MCF 10A (cell line): ENCODE measurements at regions not wholly inside any gene's neighbourhood (a gene's known extent, or its start where the extent isn't known, plus 50 kb on each side); places are given as distances from the start of the nearest gene placed in this dataset.

Source experiments
- BruUV-seq: library from RNA; stranded (reverse); fragments of 400-500 nt; replicated peaks from 2 replicates; lab custom pipeline; 2021; lab: Mats Ljungman, UMichigan
- CTCF ChIA-PET: fragments of 300-600 bp; sonication (Branson Sonifier 250); formaldehyde crosslinking; extraction: SDS; loops from one replicate; lab custom pipeline; 2021; ENCODE audit warnings: antibody characterized with exemption, inconsistent platforms; lab: Yijun Ruan, JAX
- POLR2A ChIA-PET: fragments of 300-600, 350-650 bp; sonication (Branson Sonifier 250); formaldehyde crosslinking; extraction: SDS; loops from one replicate; lab custom pipeline; 2020; ENCODE audit warnings: antibody characterized with exemption, inconsistent platforms; lab: Yijun Ruan, JAX
- DNase-seq: peaks from one replicate; pipeline ENCODE4 v3.0.0-alpha.2; 2018; ENCODE audit not compliant: unreplicated experiment
- H3K27ac Mint-ChIP-seq: one replicate; pipeline ENCODE4 v1.8.0; 2022; ENCODE audit warnings: mild to moderate bottlenecking, low read depth, mixed read lengths; ENCODE audit not compliant: unreplicated experiment
- H3K27me3 Mint-ChIP-seq: one replicate; pipeline ENCODE4 v1.8.0; 2022; ENCODE audit warnings: mixed read lengths; ENCODE audit not compliant: insufficient read depth, unreplicated experiment
- H3K36me3 Mint-ChIP-seq: one replicate; pipeline ENCODE4 v1.8.0; 2022; ENCODE audit warnings: mild to moderate bottlenecking, moderate library complexity, mixed read lengths; ENCODE audit not compliant: insufficient read depth, unreplicated experiment
- H3K4me1 Mint-ChIP-seq: one replicate; pipeline ENCODE4 v1.8.0; 2022; ENCODE audit warnings: mixed read lengths; ENCODE audit not compliant: insufficient read depth, unreplicated experiment
- H3K4me3 Mint-ChIP-seq: one replicate; pipeline ENCODE4 v1.8.0; 2022; ENCODE audit warnings: mild to moderate bottlenecking, moderate library complexity, mixed read lengths; ENCODE audit not compliant: unreplicated experiment
- H3K9me3 Mint-ChIP-seq: one replicate; pipeline ENCODE4 v1.8.0; 2022; ENCODE audit warnings: mixed read lengths; ENCODE audit not compliant: unreplicated experiment
- intact Hi-C: fragments of 100-400 bp; cut with micrococcal nuclease; formaldehyde crosslinking; loops from 2 replicates; pipeline ENCODE4 v1.14.1; 2022
- TF ChIP-seq, protein P1 (sequence below): fragments of 200-600 bp; IDR thresholded peaks from one replicate; pipeline ENCODE4 v1.8.0; 2022; ENCODE audit warnings: antibody characterized with exemption, mild to moderate bottlenecking; ENCODE audit not compliant: unreplicated experiment

DNA sequence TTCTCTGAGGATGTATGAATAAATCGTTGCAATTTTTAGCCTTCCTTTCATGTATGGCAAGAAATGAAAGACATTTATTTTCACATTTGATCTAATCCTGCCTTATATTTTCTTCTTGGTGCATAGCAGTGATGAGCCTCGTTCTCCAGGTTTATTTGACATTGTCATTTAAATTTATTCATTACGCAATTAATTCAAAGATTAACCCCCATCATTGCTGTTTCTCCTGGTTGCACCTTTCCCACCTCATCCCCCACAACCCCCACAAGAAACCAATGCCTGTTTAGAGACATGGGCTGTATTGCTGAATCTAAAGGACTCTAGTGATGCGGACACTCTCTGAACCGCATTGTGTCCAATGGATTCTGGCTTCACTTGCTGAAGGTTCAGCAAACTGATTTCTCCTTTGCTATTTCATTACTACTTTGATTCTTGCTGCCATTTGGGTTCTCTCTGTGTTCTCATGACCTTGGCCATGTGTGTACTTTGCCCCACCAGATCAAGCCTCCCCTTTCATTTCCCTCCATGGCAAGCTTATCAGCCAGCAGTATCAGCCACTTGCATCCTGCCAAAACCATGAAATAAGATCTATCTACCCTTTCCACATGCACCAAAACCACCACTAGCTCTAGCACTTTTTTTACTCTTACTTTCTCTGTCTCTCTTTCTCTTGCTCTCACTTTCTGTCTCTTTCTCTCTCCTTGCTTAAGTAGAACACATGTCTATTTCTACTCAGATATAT is 382.7 kb downstream of the GBE1 start:
- no peaks in the 10 kb centered on the region for H3K9me3 Mint-ChIP-seq
- POLR2A ChIA-PET = no interaction called here
- CTCF ChIA-PET = no interaction called here
- BruUV-seq = no TSS peak
- H3K36me3 Mint-ChIP-seq = no peaks in the 10 kb centered on the region
- TF ChIP-seq, protein P1, sequence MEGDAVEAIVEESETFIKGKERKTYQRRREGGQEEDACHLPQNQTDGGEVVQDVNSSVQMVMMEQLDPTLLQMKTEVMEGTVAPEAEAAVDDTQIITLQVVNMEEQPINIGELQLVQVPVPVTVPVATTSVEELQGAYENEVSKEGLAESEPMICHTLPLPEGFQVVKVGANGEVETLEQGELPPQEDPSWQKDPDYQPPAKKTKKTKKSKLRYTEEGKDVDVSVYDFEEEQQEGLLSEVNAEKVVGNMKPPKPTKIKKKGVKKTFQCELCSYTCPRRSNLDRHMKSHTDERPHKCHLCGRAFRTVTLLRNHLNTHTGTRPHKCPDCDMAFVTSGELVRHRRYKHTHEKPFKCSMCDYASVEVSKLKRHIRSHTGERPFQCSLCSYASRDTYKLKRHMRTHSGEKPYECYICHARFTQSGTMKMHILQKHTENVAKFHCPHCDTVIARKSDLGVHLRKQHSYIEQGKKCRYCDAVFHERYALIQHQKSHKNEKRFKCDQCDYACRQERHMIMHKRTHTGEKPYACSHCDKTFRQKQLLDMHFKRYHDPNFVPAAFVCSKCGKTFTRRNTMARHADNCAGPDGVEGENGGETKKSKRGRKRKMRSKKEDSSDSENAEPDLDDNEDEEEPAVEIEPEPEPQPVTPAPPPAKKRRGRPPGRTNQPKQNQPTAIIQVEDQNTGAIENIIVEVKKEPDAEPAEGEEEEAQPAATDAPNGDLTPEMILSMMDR = no peak
- H3K4me1 Mint-ChIP-seq = no peaks in the 10 kb centered on the region
- no peak overlapping the region for H3K4me3 Mint-ChIP-seq
- no peak overlapping the region for H3K27ac Mint-ChIP-seq
- intact Hi-C loops = no loop called here
- DNase-seq = no peak
- H3K27me3 Mint-ChIP-seq = peaks cover 13% of the 10 kb centered on the region

DNA sequence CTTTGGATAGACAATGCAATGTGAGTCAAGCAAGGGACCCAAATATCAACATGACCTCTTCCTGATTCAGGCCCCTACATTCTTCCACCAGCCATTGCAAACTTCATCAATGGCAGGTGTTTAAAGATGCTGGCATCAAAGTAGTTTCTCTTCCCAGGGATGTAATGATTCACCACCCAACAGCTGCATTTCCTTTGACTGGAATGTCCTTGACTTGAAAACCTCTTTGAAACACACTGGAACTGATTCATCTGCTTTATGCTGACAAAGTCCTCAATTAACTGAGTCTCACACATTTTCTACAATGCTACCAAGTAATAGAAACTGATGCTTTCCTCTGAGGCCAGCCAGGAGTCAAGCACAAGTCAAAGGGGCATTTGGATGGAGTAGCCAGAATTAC is 385.5 kb downstream of the GBE1 start:
- H3K9me3 Mint-ChIP-seq = peaks cover 7% of the 10 kb centered on the region
- H3K27ac Mint-ChIP-seq = no peak overlapping the region
- POLR2A ChIA-PET = no interaction called here
- intact Hi-C loops = no loop called here
- H3K4me1 Mint-ChIP-seq = no peaks in the 10 kb centered on the region
- peaks cover 13% of the 10 kb centered on the region for H3K27me3 Mint-ChIP-seq
- no peak for DNase-seq
- H3K4me3 Mint-ChIP-seq = no peak overlapping the region
- H3K36me3 Mint-ChIP-seq = no peaks in the 10 kb centered on the region
- TF ChIP-seq, protein P1 = no peak
- CTCF ChIA-PET = interaction anchor here (0.6 kb wide), 1 partner anchor 82 kb away, joined by 3 read pairs; no protein-coding TSS in a partner anchor
- no TSS peak for BruUV-seq

DNA sequence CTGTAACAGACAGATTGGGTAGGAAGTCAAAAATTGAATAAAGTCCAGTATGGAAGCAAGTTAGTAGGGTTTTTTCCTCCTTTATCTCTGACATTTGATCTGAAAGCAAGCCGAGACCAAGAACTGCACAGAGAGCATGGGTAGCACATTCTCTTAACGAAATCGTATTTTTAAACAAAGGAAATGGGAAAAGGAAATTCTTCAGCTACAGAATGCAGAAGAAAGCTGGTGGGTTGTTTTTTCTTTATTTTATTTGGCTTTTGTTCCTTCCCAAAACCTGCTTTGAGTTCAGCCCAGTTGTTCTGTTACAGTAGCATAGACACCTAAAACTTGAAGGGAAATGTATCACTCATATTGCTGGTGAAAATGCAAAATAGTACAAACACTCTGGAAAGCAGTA is 397.0 kb downstream of the GBE1 start:
- CTCF ChIA-PET = interaction anchor here (1.1 kb wide), 1 partner anchor 11 kb away, joined by 4 read pairs; no protein-coding TSS in a partner anchor
- Mint-ChIP-seq H3K4me1 (no peaks in the 10 kb centered on the region), H3K4me3 (no peak overlapping the region), H3K27me3 (no peaks in the 10 kb centered on the region), H3K27ac (no peak overlapping the region), H3K36me3 (no peaks in the 10 kb centered on the region), H3K9me3 (no peaks in the 10 kb centered on the region)
- TF ChIP-seq, protein P1 = no peak
- intact Hi-C loops = no loop called here
- no peak for DNase-seq
- POLR2A ChIA-PET = no interaction called here
- no TSS peak for BruUV-seq

DNA sequence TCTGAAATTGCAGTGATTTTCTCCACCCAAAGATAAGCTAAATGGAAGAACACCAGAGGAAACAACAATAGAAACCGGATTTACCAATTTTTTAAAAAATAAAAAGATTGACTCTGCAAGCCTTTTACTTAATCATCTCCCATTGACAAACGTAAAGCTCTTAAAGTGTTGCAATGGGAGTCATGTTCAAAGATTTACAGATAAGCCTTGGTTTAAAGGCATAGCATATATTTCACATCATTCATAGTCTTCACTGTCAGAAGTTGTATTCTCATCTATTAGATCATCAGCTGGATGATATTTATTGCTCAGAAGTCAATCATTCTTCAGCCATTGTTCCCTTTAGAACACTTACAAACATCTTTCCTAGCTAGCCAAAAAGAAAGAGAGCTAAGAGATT is 397.6 kb downstream of the GBE1 start:
- intact Hi-C loops = no loop called here
- no peaks in the 10 kb centered on the region for H3K36me3 Mint-ChIP-seq
- TF ChIP-seq, protein P1 = no peak
- no TSS peak for BruUV-seq
- H3K4me3 Mint-ChIP-seq = no peak overlapping the region
- no peak overlapping the region for H3K27ac Mint-ChIP-seq
- H3K27me3 Mint-ChIP-seq = no peaks in the 10 kb centered on the region
- POLR2A ChIA-PET = no interaction called here
- CTCF ChIA-PET = interaction anchor here (0.6 to 1.1 kb wide), 3 partner anchors 11 to 160 kb away, joined by 3 to 4 read pairs (median 3); no protein-coding TSS in a partner anchor
- DNase-seq = no peak
- no peaks in the 10 kb centered on the region for H3K9me3 Mint-ChIP-seq
- H3K4me1 Mint-ChIP-seq = no peaks in the 10 kb centered on the region
